ENCODE measurements at regions not wholly inside any gene's neighbourhood (a gene's known extent, or its start where the extent isn't known, plus 50 kb on each side); places are given as distances from the start of the nearest gene placed in this dataset.

DNA sequence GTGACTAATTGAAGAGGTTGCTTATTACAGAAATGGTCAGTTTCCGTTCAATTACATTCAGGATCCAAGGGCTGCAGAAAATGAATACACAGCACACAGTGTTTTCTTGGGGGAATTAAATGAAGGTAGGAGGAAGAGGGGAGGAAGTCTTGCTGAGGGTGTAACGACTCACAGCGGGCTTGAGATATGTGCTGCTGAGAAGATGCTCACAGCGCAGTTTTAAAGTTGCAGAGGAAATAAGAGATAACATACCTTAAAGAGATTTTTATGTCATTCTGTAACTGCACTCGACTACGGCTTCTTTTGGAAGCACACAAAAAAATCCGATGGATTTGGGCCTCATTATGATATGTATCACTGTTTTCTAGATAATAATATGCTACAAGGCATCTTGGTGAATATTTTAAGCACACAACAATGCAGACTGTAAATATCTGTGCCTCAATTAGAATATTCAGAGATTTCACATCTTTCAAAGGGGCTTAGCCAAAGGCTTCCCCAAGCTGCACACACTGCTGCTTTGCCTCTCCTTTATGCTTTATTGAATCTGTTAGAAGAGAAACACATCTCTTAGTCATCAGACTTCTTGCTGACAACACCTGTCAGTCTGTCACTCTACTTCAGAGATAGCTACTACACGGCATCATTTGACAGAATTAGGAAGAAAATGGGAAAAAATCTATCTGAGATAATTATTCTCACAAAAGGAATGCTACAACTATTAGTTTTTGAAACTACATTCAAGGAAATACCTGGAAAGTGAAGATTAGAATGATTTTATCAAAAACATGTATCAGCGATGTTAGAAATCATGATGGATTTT lies 773.2 kb downstream of the OTOL1 start:
- in situ Hi-C loops (cut with HindIII; ENCODE audit: low sequenced_read_pairs), result no loop called here

DNA sequence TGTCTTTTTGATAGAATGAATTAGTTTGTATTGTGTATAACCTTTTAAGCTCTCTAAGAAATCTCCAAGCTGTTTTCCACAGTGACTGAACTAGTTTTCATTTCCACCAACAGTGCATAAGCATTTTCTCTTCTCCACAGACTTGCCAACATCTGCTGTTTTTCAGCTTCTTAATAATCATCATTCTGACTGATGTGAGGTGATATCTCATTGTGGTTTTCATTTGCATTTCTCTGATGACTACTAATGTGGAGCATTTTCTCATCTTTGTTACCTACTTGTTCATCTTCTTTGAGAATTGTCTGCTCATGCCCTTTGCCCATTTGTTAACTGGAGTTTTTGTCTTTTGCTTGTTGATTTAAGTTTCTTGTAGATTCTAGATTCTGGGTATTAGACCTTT lies 777.5 kb downstream of the OTOL1 start:
- in situ Hi-C loops (cut with HindIII; ENCODE audit: low sequenced_read_pairs), result no loop called here

DNA sequence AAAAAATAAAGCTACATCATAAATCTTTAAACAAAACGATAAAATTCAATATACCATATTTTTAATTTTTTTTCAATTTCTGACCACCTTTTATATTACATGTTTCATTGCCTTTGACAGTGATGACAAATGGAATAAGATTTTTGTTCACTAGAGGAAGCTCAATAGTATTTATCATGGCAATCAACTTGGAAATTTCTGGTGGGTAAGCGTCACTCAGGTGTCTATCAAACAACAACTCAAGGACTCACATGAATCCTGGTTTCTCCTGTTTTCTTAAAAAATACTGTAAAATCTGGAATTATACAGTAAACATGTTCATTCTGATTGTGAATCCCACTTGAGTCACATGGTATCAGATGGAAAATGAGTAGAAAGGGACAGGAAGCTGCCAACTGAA lies 782.2 kb downstream of the OTOL1 start:
- in situ Hi-C loops (cut with HindIII; ENCODE audit: low sequenced_read_pairs), result no loop called here

DNA sequence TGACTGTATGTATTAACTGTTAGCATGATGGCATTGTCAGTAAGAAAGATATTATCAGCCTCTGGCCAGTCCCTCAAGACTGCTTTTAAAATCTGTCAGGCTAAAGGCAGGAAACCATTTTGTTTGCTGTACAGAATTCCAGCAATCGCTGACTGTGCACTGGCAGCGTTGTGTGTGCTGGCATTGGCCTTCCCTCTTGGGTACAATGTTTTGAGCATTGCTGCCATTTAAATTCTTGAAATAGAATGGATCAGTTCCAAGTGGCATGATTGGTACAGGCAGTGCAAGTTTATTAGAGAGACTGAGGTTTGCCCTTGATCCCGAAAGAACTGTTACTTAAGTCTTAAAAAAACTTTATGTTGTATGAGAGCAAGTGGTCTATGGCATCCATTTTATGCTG lies 788.7 kb downstream of the OTOL1 start:
- in situ Hi-C loops (cut with HindIII; ENCODE audit: low sequenced_read_pairs), result no loop called here

DNA sequence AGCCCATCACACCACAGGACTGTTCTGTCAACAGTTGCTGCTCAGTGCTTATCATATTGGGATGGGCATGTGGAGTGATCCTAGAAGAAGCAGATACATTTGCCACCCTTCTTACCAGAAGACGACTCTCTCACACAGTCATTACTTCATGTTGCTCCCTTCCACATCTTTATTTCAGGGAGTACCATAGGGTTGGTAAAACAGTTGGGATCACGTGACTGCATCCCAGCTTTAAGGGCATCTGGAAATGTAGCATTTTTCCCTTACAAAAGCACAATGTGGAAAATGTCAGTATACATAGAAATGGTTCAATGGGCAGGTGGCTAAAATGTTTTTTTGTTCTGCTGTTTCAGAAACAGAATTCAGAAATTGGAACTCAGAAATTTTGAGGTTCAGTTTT lies 791.0 kb downstream of the OTOL1 start:
- in situ Hi-C loops (cut with HindIII; ENCODE audit: low sequenced_read_pairs), result no loop called here

DNA sequence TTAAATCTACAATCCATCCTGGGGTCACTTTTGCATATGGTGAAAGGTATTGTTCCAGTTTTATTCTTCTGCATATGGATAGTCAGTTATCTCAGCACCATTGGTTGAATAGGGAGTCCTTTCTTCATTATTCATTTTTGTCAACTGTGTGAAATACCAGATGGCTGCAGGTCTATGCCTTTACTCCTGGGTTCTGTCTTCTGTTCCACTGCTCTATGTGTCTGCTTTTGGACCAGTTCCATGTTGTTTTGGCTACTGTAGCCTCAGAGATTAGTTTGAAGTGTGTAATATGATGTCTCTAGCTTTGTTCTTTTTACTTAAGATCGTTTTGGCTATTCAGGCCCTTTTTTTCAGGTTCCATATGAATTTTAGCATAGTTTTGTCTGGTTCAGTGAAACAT lies 795.8 kb downstream of the OTOL1 start:
- in situ Hi-C loops (cut with HindIII; ENCODE audit: low sequenced_read_pairs), result no loop called here

DNA sequence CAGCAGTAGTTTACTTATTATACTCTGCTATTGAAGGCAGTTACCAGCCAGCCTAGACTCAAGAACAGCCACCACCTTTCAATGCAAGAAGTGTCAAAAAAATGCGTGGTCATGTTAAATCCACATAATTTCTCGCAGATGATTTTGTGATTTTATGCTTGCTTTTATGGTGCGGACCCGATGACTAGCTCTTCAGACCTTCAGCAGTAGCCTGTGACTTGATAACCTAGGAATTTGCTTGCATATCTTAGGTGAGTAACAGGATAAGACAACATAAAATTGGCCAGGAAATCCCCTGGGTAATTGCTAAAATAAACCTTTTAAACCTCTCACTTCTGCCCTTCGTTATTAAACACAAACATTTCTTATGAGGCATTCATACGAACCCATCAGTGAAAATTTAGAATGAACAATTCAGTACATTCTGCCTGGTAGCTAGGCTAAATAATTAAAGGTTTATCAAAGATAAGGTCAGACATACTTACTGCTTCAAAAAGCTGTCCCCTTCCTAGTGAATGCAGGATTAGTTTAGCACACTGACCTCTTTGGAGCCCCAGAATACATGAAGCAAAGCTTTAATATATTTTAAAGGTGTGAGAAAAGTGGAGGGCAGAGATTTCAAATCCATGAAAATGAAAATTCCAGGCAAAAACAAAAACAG lies 798.8 kb downstream of the OTOL1 start:
- in situ Hi-C loops (cut with HindIII; ENCODE audit: low sequenced_read_pairs), result no loop called here

DNA sequence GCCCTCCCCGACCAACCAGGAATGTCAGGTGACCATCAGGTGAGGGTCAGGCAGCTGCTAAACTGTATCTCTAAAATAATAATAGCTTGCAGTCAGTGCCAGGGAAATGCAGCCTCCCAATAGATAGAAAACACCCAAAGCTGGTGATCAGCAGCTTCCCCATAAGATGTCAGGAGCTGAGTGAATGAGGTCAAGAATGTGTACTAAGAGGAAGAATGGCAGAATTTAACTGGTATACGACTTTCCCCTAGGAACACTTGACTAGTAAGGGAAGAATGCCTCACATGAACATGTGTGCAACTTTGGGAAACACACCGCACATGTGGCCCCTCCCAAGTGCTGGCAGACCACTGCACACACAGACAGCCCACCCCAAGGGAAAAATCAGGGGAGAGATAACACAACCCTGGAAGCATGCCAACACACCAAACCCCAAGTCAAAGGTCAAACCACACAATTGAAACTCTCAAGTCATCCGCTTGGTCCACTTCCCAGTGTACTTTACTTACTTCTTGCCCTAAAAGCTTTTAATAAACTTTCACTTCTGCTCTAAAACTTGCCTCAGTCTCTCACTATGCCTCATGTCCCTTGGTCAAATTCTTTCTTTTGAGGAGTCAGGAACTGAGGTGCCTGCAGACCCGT lies 806.5 kb downstream of the OTOL1 start:
- in situ Hi-C loops (cut with HindIII; ENCODE audit: low sequenced_read_pairs), result no loop called here

DNA sequence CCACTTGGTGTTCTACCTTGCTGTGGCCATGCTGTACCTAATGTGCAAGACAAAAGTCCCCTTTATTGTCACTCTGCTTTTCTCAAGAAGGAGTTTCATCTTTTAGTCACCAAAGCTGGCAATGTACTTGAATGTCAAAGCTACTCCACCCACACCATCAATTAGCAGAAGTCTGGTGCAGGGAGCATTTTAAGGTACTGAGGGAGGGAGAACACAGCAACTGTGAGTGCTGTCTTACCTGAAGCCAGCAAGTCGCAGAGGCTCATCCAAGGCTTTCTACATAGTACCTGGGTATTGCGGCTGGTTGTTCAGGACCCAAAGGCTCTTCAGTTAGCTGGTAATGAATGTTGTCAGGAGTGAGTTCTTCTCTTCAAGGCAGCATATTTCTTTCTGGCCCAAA lies 820.4 kb downstream of the OTOL1 start:
- in situ Hi-C loops (cut with HindIII; ENCODE audit: low sequenced_read_pairs), result no loop called here

DNA sequence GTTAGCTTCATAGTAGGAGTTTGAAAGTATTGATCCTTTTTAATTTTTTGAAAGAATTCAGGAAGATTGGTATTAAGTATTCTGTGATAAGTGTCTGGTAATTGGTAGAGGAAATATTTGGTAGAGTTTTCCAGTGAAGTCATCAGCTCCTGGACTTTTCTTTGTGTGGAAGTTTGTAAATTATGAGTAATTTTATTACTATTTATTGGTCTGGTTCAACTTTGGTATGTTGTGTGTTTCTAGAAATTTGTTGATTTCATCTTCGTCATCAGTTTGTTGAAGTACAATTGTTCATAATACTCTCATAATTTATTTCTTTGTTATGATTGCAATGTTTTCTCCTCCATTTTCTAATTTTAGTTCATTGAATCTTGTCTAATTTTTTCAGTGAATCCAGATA lies 832.0 kb downstream of the OTOL1 start:
- in situ Hi-C loops (cut with HindIII; ENCODE audit: low sequenced_read_pairs), result no loop called here

DNA sequence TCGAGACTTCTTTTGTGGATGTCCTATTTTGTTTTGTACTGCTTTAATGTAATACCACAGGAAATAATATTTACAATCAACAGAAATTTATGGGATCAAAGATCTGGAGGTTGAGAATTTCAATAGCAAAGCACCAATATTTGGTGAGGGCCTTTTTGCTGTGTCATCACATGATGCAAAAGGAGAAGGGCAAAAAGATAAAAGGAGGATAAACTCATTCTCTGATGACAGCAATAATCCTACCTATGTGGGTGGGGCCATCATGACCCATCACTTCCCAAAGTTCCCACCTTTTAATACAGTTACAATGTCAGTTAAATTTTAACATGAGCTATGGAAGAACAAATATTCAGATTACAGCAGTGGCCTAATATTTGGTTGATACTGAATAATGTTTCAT lies 832.9 kb downstream of the OTOL1 start:
- in situ Hi-C loops (cut with HindIII; ENCODE audit: low sequenced_read_pairs), result no loop called here

DNA sequence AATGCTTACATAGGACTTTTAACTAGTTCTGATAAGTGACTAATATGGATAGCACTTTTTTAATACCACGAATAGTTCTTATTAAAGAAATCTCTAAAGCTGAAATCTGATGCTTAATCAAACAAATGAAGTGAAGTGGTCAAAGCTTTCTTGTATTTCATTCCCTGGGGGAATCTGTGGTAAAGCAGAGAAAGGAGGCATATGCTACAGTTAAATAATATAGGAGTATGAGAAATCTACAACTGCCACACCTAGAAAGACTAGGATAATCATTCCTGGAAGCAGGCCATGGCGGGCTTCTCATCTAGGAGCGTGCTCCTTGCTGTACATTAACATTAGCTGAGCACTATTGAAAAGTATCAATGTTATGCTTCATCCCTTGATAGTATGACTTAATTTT lies 835.7 kb downstream of the OTOL1 start:
- in situ Hi-C loops (cut with HindIII; ENCODE audit: low sequenced_read_pairs), result no loop called here

DNA sequence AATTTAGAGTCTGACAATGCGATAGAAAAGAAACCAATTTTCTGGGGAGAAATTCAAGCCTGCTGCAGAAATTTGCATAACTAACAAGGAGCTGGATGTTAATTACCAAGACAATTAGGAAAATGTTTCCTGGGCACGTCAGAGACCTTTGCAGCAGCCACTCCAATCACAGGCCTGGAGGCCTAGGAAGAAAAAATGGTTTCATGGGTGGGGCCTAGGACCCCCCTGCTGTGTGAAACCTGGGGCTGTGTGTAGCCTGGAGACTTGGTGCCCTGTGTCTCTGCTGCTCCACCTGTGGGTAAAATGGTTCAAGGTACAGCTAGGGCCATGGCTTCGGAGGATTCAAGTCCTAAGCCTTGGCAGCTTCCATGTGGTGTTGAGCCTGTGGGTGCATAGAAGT lies 837.9 kb downstream of the OTOL1 start:
- in situ Hi-C loops (cut with HindIII; ENCODE audit: low sequenced_read_pairs), result no loop called here

DNA sequence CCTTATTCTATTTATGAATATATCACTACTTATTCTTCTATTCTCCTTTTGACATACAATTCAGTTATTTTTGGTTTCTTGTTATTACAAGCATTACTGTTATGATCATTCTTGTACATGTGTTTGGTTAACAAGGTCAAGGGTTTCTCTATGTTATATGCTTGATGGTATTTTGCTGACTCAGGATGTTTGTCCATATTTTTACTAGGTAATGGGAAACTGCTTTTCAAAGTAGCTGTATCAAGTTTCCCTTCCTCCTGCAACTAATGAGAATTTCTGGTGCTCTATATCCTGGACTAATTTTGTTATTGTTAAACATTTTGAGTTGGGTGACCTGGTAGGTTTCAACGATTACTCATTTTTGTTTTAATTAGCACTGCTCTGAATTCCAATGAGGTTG lies 841.0 kb downstream of the OTOL1 start:
- in situ Hi-C loops (cut with HindIII; ENCODE audit: low sequenced_read_pairs), result no loop called here

DNA sequence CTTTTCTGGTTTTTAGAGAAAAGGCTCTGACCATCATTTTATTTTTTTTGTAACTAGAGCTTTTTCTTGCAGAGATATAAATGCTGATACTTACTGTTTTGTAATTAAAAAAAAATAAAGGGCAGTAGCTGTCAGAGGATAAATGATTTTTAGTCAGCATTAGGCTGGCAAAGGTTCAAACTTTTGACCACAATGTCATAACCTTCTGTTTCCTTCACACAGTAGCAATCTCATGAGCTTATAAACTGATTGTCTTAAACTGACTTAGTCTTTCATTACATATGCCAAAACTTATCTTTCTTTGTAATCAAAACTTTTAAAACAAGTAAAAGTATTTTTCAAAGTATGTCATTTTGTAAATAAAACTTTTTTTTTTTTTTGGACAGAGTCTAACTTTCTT lies 841.9 kb downstream of the OTOL1 start:
- in situ Hi-C loops (cut with HindIII; ENCODE audit: low sequenced_read_pairs), result no loop called here

DNA sequence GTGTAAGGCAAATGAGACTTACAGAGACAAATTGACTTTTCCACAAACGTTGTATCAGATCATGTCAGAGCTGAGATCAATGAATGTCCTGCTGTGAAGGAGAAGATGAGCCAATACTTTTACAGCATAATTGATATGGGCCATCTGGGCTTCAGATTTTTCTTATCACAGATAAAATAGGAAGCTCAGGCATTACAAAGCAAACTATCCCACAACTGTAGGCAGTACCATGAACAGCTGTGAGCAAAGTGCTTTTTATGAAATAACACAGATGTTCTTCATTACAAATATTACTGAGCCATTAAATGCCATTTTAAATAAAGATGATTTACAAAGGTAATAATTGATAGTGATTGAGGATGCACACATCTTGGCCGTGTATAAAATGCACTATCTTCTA lies 852.3 kb downstream of the OTOL1 start:
- in situ Hi-C loops (cut with HindIII; ENCODE audit: low sequenced_read_pairs), result no loop called here

DNA sequence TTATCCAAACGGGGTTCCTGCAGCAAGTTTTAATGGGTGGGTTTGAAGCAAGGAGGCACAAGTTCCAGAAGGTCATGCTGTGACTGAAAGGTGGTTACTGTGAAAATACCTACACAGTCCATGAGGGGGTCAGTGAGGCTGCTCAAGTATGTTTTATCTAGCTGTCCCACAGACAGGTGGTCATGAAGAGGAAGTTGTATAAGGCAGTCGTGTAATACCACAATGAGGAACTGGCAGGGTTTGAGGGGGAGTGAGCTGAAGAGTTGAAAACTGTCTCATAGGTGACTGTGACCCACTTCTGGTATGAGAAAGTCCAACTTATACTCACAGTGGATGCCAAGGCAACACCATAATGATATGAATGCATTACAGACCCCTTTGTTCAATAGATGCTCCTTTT lies 856.8 kb downstream of the OTOL1 start:
- in situ Hi-C loops (cut with HindIII; ENCODE audit: low sequenced_read_pairs), result no loop called here

DNA sequence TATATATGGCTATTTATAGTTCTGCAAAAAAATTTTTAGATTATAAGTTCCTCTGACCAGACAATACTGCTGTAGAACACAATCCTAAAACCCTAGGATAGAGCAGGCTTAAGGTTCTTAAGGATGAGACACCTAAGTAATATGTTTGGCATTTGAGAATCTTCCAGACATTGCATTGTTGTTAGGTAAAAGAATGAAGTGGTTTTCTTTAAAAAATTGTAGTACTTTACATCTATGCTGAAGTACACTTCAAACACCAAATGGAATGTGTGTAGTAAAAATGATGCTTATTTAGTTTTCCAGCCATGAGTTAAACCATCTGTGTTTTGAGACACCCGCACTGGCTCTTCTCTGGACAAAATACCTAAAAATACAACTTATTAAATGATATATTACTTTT lies 857.7 kb downstream of the OTOL1 start:
- in situ Hi-C loops (cut with HindIII; ENCODE audit: low sequenced_read_pairs), result no loop called here

DNA sequence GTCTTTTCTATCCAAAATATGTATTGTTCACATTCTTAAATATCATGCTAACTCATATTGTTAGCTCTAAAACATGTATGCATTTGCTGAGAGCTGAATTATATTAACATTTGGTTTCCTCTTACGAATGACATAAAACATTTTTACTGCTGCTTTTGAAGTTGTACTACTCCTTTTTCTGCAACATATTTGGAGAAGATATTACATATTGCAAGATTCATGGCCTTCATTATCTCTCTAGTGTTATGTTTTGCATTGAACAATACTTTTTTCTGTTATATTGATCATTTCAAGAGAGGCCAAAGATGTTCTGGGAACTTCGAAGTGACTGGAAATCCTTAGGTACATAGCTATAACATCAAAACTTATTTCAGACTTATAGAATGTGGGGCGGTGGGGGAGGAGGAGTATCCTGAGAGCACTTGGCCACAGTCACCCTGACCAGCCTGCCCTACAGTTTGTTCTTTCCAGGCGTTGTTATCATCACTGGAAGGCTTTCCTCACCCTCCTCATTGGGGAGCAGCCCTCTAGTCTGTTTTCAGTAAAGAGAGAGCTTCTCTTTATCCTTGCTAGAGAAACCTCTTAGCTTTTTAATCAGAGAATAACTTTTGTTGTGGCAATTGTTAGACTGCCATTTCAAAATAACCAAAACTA lies 868.6 kb downstream of the OTOL1 start:
- in situ Hi-C loops (cut with HindIII; ENCODE audit: low sequenced_read_pairs), result no loop called here

DNA sequence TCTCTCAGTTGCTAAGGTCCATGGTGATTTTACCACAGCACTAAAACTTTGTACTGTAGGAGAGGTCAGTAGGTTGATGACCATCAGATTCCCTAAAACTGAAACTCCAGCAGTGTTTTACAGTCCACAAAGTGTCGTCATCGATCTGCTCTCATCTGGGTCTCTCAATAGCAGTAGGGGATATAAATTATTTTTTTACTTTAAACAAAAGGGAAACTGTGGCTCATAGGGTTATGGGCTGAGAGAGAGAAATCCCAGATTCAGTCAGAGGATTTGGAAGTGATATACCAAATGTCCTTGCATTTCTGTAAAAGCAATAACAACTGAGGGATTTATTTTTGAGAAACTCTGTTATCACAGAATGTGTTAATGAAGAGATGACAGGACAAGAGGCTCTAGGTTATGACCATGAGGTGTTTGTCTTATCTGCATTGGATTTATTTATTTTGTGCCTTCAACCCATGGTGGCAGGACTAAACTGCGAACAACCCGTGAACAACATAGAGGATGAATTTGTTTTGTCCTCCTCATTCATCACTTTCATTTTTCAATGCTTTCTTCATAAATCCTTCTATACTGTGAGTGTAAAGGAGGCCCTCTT lies 869.7 kb downstream of the OTOL1 start:
- in situ Hi-C loops (cut with HindIII; ENCODE audit: low sequenced_read_pairs), result no loop called here

All from DLD1 (cell line).